ENCODE measurements at regions not wholly inside any gene's neighbourhood (a gene's known extent, or its start where the extent isn't known, plus 50 kb on each side); places are given as distances from the start of the nearest gene placed in this dataset.

DNA sequence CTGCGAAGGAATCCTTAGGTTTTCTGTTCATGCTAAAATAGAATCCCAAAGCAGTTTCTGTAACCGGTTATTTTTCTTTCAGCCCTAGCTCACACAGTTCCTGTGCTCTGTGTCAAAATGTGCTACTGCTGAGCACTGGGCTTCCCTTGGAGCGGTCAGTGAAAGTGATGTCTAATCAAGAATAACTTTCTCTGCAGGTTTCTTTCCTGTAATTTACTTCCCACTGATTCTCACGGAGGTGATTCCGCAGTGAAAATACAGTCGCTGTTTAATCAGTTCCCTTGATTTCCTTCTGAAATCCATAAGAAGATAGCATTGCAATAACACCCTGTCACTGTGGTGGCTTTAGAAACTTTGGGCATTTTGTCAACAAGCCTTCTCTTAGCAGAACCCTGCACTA is 112.0 kb upstream of the ISL1 start:
- no peak for DNase-seq (ENCODE audit: low read depth in 2 of 3, low spot score in 2 of 3)

DNA sequence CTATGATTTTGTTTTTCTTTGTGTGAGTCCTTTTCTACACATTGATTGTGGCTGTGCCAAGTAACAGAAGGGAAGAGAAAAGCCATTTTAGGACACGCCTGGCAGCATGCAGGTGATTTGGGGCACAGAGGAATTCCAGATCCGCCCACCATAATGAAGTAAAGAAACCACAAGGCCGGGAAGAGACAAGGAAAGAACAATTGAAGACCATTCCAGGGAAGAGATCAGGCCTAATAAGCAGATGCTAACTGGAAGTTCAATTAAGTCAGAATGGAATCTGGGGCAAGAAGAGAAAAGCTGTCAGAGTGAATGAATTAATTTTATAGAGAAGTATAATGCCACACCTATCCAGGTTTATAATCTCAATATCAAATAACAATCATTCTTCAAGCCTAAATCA is 110.2 kb upstream of the ISL1 start:
- no peak for DNase-seq (ENCODE audit: low read depth in 2 of 3, low spot score in 2 of 3)

- DNase-seq (ENCODE audit: low read depth in 2 of 3, low spot score in 2 of 3) = no peak
These were observed 109.4 kb upstream of the ISL1 start for GRCh38 chr5:51273871-51274270.

- no peak for DNase-seq (ENCODE audit: low read depth in 2 of 3, low spot score in 2 of 3)
These were observed 107.8 kb upstream of the ISL1 start for GRCh38 chr5:51275428-51275827.

GRCh38 chr5:51276250-51276649 is 107.0 kb upstream of the ISL1 start:
- no peak for DNase-seq (ENCODE audit: low read depth in 2 of 3, low spot score in 2 of 3)

DNA sequence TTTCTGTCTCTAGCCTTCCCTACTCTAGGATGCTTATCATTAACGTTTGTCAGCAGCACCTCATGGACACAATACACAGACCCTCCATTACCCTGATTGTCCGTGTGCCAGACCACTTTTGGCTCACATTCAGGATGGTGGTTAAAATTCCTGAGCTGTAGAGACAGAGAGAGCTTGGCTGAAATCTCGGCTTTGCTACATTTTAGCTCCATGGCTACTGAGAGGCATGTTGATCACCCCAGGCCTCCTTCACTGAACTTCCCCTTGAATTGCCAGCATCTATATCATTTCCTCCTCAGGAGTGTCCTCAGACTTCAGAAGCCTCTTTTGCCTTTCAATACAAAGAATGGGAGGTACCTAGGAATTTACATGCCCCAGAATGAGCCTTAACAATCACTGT is 104.7 kb upstream of the ISL1 start:
- no peak for DNase-seq (ENCODE audit: low read depth in 2 of 3, low spot score in 2 of 3)

DNA sequence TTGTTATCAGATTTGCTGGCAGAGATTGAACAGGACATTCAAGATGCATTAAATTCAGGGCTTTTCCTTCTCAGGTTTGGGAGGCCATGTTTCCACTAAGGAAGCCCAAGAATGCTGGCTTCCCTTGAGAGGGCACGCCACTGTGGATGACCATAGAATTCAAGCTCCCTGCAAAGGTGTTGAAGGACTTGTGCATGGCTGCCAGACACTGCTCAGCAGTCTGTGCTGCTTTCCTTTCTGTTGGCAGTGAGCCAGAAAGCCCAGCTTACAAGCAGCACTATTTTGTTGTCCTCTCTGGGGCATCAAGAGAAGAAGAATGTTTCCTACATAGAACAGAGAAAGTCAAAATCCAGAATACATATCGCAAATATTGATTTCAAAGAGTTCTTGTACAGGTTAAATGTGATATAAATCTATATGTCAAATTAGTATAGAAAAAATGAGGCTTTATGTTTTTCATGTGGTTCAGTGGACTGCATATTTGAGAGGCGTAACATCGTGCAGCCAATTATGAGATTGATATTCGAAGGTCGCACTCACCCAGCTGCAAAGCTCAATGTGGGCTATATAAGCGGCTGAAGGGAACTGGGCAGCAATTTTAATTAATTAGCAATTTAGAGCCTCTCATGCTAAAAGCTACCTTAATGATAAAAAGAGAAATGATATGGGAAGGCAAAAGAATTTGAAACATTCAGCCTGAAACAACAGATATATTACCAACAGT is 103.1 kb upstream of the ISL1 start:
- DNase-seq (ENCODE audit: low read depth in 2 of 3, low spot score in 2 of 3) = no peak

GRCh38 chr5:51286046-51286445 is 97.2 kb upstream of the ISL1 start:
- no peak for DNase-seq (ENCODE audit: low read depth in 2 of 3, low spot score in 2 of 3)

DNA sequence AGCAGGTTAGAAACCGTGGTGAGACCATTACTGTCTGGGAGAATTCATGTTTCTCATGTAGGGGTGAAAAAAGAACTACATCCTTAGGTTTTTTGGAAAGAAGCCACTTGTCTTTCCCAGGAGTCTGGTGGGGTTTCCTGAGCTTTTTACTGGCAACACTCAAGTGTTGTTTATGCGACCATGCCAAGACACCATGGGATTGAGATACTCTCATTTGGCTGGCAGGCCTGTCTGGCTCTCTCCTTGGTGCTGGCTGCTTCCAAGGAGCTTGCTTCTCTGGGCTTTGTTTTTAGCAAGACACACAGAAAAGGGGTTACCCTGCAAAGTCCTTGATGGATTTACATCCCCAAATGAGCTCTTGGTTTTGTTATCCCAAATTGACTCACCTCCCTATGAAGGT is 80.9 kb upstream of the ISL1 start:
- no peak for DNase-seq (ENCODE audit: low read depth in 2 of 3, low spot score in 2 of 3)

DNA sequence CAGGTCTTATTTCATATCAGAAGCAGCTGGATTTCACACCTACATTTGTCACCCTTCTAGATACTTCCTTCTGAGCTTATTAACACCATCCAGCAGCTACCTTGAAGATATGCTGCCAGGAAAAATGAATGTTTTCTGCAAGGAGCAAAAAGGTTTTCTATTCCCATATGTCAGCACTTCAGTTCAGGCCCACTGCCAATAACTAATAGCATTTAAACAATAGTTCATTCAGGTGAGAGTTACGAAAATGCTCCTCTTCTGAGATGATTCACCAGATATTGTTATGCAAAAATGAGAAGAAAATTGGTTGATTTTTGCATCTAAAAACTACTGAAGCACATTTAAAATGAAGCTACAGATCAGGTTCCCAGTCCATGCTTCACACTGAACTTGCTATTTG is 56.4 kb upstream of the ISL1 start:
- no peak for DNase-seq (ENCODE audit: low read depth in 2 of 3, low spot score in 2 of 3)
